Liver (tissue), 8 donors: ENCODE measurements at regions not wholly inside any gene's neighbourhood (a gene's known extent, or its start where the extent isn't known, plus 50 kb on each side); places are given as distances from the start of the nearest gene placed in this dataset.

Experiments
- DNase-seq: peaks from one replicate; pipeline ENCODE4 v3.0.0-alpha.2; 2017; ENCODE audit warnings: low spot score
- H3K27ac ChIP-seq, 2 donors: one replicate each; pipeline ENCODE4 v1.7.0; 2013; ENCODE audit warnings: inconsistent platforms in 2 of 2, low read length in 2 of 2, control low read depth in 1 of 2, low read depth in 1 of 2, mild to moderate bottlenecking in 1 of 2
- H3K27me3 ChIP-seq, 4 donors: one replicate each; pipeline versions ENCODE4 v1.6.1 to v1.7.0; 2013; ENCODE audit warnings: low read length in 3 of 4, inconsistent platforms in 1 of 4, mild to moderate bottlenecking in 1 of 4, moderate library complexity in 1 of 4; ENCODE audit not compliant: control insufficient read depth in 4 of 4, insufficient read depth in 4 of 4
- H3K36me3 ChIP-seq, 4 donors: one replicate each; pipeline versions ENCODE4 v1.6.1 to v1.7.0; 2013; ENCODE audit warnings: low read length in 3 of 4, mild to moderate bottlenecking in 3 of 4, low read depth in 1 of 4, moderate library complexity in 1 of 4; ENCODE audit not compliant: control insufficient read depth in 4 of 4, insufficient read depth in 3 of 4
- H3K4me1 ChIP-seq, 4 donors: one replicate each; pipeline versions ENCODE4 v1.6.1 to v1.7.0; 2013; ENCODE audit warnings: low read length in 3 of 4, mild to moderate bottlenecking in 3 of 4, moderate library complexity in 1 of 4; ENCODE audit not compliant: control insufficient read depth in 4 of 4, insufficient read depth in 4 of 4
- H3K4me3 ChIP-seq, 3 donors: one replicate each; pipeline versions ENCODE4 v1.6.1 to v1.7.0; 2013; ENCODE audit warnings: low read length in 3 of 3, control low read depth in 1 of 3, low read depth in 1 of 3, mild to moderate bottlenecking in 1 of 3
- H3K9ac ChIP-seq, 2 donors: one replicate each; pipeline ENCODE4 v1.7.0; 2013; ENCODE audit warnings: low read length in 2 of 2, mild to moderate bottlenecking in 2 of 2, moderate library complexity in 2 of 2, control low read depth in 1 of 2, low read depth in 1 of 2
- H3K9me3 ChIP-seq, 4 donors: one replicate each; pipeline versions ENCODE4 v1.6.1 to v1.7.0; 2013; ENCODE audit warnings: low read length in 3 of 4; ENCODE audit not compliant: control insufficient read depth in 4 of 4
- EGR1 ChIP-seq, 2 donors: IDR thresholded peaks; 2 replicates each; pipeline ENCODE4 v1.6.1; 2016 to 2018; ENCODE audit warnings: antibody characterized with exemption in 2 of 2, low read depth in 2 of 2
- FOXA1 ChIP-seq: IDR thresholded peaks from 2 replicates; pipeline ENCODE4 v1.6.1; 2016; ENCODE audit warnings: antibody characterized with exemption
- FOXA2 ChIP-seq: IDR thresholded peaks from 2 replicates; pipeline ENCODE4 v1.6.1; 2016; ENCODE audit warnings: antibody characterized with exemption
- GABPA ChIP-seq, 2 donors: IDR thresholded peaks in 1 of 2; conservative IDR thresholded peaks in 1 of 2; 2 replicates each; pipeline ENCODE4 v1.6.1; 2016; ENCODE audit warnings: antibody characterized with exemption in 2 of 2, mild to moderate bottlenecking in 1 of 2, moderate library complexity in 1 of 2
- HNF4A ChIP-seq, 2 donors: conservative IDR thresholded peaks; 2 replicates each; pipeline ENCODE4 v1.6.1; 2016; ENCODE audit warnings: antibody characterized with exemption in 2 of 2, mild to moderate bottlenecking in 2 of 2
- HNF4G ChIP-seq: IDR thresholded peaks from 2 replicates; pipeline ENCODE4 v1.6.1; 2016; ENCODE audit warnings: antibody characterized with exemption
- NR2F2 ChIP-seq: IDR thresholded peaks from 2 replicates; pipeline ENCODE4 v1.6.1; 2016; ENCODE audit warnings: antibody characterized with exemption
- RAD21 ChIP-seq, 2 donors: IDR thresholded peaks; 2 replicates each; pipeline ENCODE4 v1.6.1; 2016; ENCODE audit warnings: antibody characterized with exemption in 2 of 2, mild to moderate bottlenecking in 2 of 2
- RXRA ChIP-seq, 2 donors: IDR thresholded peaks; 2 replicates each; pipeline ENCODE4 v1.6.1; 2017 to 2018; ENCODE audit warnings: antibody characterized with exemption in 2 of 2, mild to moderate bottlenecking in 1 of 2
- SP1 ChIP-seq: IDR thresholded peaks from 2 replicates; pipeline ENCODE4 v1.6.1; 2018; ENCODE audit warnings: antibody characterized with exemption, mild to moderate bottlenecking
- TAF1 ChIP-seq: conservative IDR thresholded peaks from 2 replicates; pipeline ENCODE4 v1.6.1; 2016; ENCODE audit warnings: antibody characterized with exemption, mild to moderate bottlenecking
- WGBS: extraction: QIAGEN DNeasy Blood & Tissue Kit; methylation state at CpG from one replicate; pipeline ENCODE4 v1.1.7; 2013; 5-methylcytosine and 5-hydroxymethylcytosine counted together
- TF ChIP-seq, protein P1 (sequence below): IDR thresholded peaks from 2 replicates; pipeline ENCODE4 v1.6.1; 2016; ENCODE audit warnings: antibody characterized with exemption
- TF ChIP-seq, protein P2 (sequence below): fragments of 150-350 bp; IDR thresholded peaks from 2 replicates; pipeline ENCODE4 v1.5.1; 2017; ENCODE audit warnings: improper control_type of control experiment, low read depth, low read length; ENCODE audit not compliant: missing input control
- TF ChIP-seq, protein P3 (sequence below): IDR thresholded peaks from 2 replicates; pipeline ENCODE4 v1.6.1; 2016; ENCODE audit warnings: antibody characterized with exemption
- donor health status: healthy.
- donor health status: healthy.
- donor health status: healthy.
- donor health status: healthy.
- donor health status: healthy.

DNA sequence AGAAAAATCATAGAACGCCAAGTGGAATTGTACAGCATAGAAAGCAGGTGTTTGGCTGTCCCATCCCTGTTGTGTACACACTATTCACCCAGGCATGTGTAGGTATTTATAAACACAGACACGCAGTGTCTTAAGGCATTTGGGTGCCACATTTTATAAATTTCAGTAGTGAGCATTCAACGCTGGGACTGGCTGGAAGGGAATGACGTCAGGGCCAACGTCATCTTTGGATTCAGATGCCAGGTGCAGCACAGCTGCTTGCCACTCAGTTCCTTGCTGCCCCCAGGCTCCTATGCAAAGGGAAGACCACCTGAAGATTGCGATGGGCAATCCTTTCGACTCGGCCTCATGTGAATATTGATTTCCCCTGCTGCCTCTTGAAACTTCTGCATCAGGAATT lies 461.7 kb upstream of the SOX11 start (continued):
- TF ChIP-seq, protein P1, sequence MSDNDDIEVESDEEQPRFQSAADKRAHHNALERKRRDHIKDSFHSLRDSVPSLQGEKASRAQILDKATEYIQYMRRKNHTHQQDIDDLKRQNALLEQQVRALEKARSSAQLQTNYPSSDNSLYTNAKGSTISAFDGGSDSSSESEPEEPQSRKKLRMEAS, result no peak
- TF ChIP-seq, protein P2, sequence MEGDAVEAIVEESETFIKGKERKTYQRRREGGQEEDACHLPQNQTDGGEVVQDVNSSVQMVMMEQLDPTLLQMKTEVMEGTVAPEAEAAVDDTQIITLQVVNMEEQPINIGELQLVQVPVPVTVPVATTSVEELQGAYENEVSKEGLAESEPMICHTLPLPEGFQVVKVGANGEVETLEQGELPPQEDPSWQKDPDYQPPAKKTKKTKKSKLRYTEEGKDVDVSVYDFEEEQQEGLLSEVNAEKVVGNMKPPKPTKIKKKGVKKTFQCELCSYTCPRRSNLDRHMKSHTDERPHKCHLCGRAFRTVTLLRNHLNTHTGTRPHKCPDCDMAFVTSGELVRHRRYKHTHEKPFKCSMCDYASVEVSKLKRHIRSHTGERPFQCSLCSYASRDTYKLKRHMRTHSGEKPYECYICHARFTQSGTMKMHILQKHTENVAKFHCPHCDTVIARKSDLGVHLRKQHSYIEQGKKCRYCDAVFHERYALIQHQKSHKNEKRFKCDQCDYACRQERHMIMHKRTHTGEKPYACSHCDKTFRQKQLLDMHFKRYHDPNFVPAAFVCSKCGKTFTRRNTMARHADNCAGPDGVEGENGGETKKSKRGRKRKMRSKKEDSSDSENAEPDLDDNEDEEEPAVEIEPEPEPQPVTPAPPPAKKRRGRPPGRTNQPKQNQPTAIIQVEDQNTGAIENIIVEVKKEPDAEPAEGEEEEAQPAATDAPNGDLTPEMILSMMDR, result no peak
- TF ChIP-seq RXRA (IDR thresholded peaks at IDR 0.05), result no peak
- TF ChIP-seq FOXA1, result no peak

DNA sequence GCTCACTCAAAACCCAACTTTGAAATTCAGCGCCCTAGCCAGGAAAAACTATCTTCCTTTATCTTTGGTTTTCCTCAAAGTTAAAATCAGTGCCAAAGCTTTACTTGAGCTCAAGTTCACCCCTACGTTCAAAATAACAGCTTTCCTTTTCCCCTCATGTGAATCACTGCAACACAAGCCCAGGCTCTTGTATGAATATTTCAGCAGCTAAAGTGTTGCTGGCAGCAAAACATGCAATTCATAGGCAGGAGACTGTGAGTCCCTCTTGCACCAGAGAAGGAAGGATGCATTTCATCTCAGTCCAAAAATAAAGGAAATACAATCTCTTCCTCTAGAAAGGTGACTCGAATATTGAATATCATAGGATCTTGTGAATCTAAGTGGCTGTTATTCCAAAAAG lies 461.3 kb upstream of the SOX11 start:
- TF ChIP-seq, protein P1, result no peak
- TF ChIP-seq, protein P3, sequence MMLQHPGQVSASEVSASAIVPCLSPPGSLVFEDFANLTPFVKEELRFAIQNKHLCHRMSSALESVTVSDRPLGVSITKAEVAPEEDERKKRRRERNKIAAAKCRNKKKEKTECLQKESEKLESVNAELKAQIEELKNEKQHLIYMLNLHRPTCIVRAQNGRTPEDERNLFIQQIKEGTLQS, result no peak
- TF ChIP-seq NR2F2 (no peak), HNF4G (no peak), FOXA2 (no peak), GABPA (IDR thresholded peaks at IDR 0.05 in 1 of 2, conservative IDR thresholded peaks at IDR 0.05 in 1 of 2) (no peak), EGR1 (IDR thresholded peaks at IDR 0.05; ENCODE audit: low read depth in 2 of 2) (no peak)
- TF ChIP-seq, protein P2, result no peak
- whole genome bisulfite sequencing, result 63% methylated on average over 3 of the region's 3 CpGs
- H3K27me3 ChIP-seq, result no peaks in the 10 kb centered on the region
- DNase-seq, result no peak
- no peaks in the 10 kb centered on the region for H3K36me3 ChIP-seq
- no peaks in the 10 kb centered on the region for H3K9me3 ChIP-seq
- H3K9ac ChIP-seq, result no peak overlapping the region
- H3K4me1 ChIP-seq, result no peaks in the 10 kb centered on the region
- H3K27ac ChIP-seq, result no peak overlapping the region
- no peak overlapping the region for H3K4me3 ChIP-seq

DNA sequence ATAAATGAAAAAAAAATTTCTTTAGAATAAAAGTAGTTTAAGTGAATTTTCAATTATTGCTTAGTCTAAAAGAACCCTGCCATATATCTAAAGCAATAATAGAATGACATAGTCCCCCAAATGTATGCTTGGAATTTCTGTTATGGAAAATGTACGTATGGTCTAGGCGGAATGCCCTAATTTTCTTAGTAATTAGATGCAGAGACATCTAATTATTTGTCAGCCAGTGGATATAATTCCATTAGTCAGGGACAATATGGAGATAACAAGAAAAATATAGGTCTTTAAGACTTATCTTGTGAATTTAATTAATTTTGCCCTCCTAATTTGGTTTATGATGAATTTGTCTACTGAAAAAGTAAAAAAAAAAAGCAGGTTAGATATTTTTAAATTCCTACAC lies 460.9 kb upstream of the SOX11 start:
- Histone ChIP-seq H3K4me3 (no peak overlapping the region), H3K36me3 (no peaks in the 10 kb centered on the region), H3K9ac (no peak overlapping the region), H3K27ac (no peak overlapping the region), H3K27me3 (no peaks in the 10 kb centered on the region), H3K9me3 (no peaks in the 10 kb centered on the region), H3K4me1 (no peaks in the 10 kb centered on the region)
- TF ChIP-seq, protein P3, result no peak
- no peak for TF ChIP-seq RAD21 (IDR thresholded peaks at IDR 0.05)
- TF ChIP-seq SP1, result no peak
- TF ChIP-seq HNF4A (conservative IDR thresholded peaks at IDR 0.05), result no peak
- TF ChIP-seq EGR1 (IDR thresholded peaks at IDR 0.05; ENCODE audit: low read depth in 2 of 2), result no peak
- TF ChIP-seq FOXA2, result no peak
- no peak for TF ChIP-seq TAF1
- no peak for TF ChIP-seq NR2F2
- TF ChIP-seq, protein P2, result no peak
- WGBS, result 81% methylated on average over 2 of the region's 2 CpGs
- no peak for DNase-seq
